Lower leg skin (tissue), 3 donors: ENCODE measurements at regions not wholly inside any gene's neighbourhood (a gene's known extent, or its start where the extent isn't known, plus 50 kb on each side); places are given as distances from the start of the nearest gene placed in this dataset.

Experiments used
- CTCF ChIP-seq, 3 donors: fragments of 450-650 bp; IDR thresholded peaks; one replicate each; pipeline ENCODE4 v1.5.1; 2016; ENCODE audit warnings: antibody characterized with exemption in 3 of 3, mild to moderate bottlenecking in 3 of 3, moderate library complexity in 2 of 3
- POLR2A ChIP-seq, 2 donors: fragments of 450-650 bp; IDR thresholded peaks; one replicate each; pipeline ENCODE4 v1.6.1; 2016 to 2017; ENCODE audit warnings: antibody characterized with exemption in 2 of 2, mild to moderate bottlenecking in 1 of 2, moderate library complexity in 1 of 2

- no peak for TF ChIP-seq CTCF (IDR thresholded peaks at IDR 0.05)
- TF ChIP-seq POLR2A (IDR thresholded peaks at IDR 0.05): no peak
Measured at GRCh38 chr12:126454581-126454980, 1389.3 kb downstream of the AACS start.
